Breast epithelium (tissue), 4 donors: ENCODE measurements at regions not wholly inside any gene's neighbourhood (a gene's known extent, or its start where the extent isn't known, plus 50 kb on each side); places are given as distances from the start of the nearest gene placed in this dataset.

ENCODE experiments used
- DNase-seq, 2 donors: peaks; one replicate each; pipeline ENCODE4 v3.0.0-alpha.2; 2019; ENCODE audit warnings: low spot score in 2 of 2
- H3K27ac ChIP-seq, 2 donors: fragments of 200-600 bp; sonication (generic) in 1 of 2; one replicate each; pipeline ENCODE4 v1.5.1; 2016 to 2019; ENCODE audit warnings: mild to moderate bottlenecking in 1 of 2
- H3K27me3 ChIP-seq, 2 donors: fragments of 200-600 bp; sonication (generic) in 1 of 2; one replicate each; pipeline versions ENCODE4 v1.5.1 to v1.6.0; 2017 to 2019; ENCODE audit warnings: control low read depth in 1 of 2, mild to moderate bottlenecking in 1 of 2
- H3K36me3 ChIP-seq: fragments of 200-600 bp; one replicate; pipeline ENCODE4 v1.5.1; 2019
- H3K4me1 ChIP-seq, 2 donors: fragments of 200-600 bp; sonication (generic); one replicate each; pipeline ENCODE4 v1.5.1; 2016 to 2019; ENCODE audit warnings: control low read depth in 1 of 2
- H3K4me3 ChIP-seq, 3 donors: fragments of 200-600 bp; sonication (generic); 1 replicate in 2 of 3; 2 replicates in 1 of 3; pipeline ENCODE4 v1.5.1; 2016 to 2019; ENCODE audit warnings: mild to moderate bottlenecking in 3 of 3, moderate library complexity in 2 of 3
- H3K9me3 ChIP-seq, 2 donors: fragments of 200-600 bp; sonication (generic) in 1 of 2; one replicate each; pipeline ENCODE4 v1.5.1; 2016 to 2019; ENCODE audit warnings: control low read depth in 1 of 2
- CTCF ChIP-seq, 3 donors: fragments of 450-650 bp; IDR thresholded peaks; one replicate each; pipeline ENCODE4 v1.5.1; 2016 to 2017; ENCODE audit warnings: antibody characterized with exemption in 3 of 3, mild to moderate bottlenecking in 3 of 3, moderate library complexity in 3 of 3
- POLR2A ChIP-seq: fragments of 450-650 bp; IDR thresholded peaks from one replicate; pipeline ENCODE4 v1.6.1; 2016; ENCODE audit warnings: antibody characterized with exemption, mild to moderate bottlenecking, moderate library complexity
- POLR2AphosphoS5 ChIP-seq, 3 donors: sonication (generic); formaldehyde crosslinking; IDR thresholded peaks; one replicate each; pipeline ENCODE4 v1.6.1; 2017; ENCODE audit warnings: antibody characterized with exemption in 3 of 3
- intact Hi-C: fragments of 100-400 bp; cut with DNase I; formaldehyde crosslinking; loops from one replicate; pipeline ENCODE4 v1.15.1; 2023; ENCODE audit warnings: low total_unique reads

GRCh38 chr2:105545730-105546627, 147.1 kb upstream of the FHL2 start:
- intact Hi-C loops = no loop called here
- no peaks in the 10 kb centered on the region for H3K27me3 ChIP-seq
- H3K36me3 ChIP-seq = no peaks in the 10 kb centered on the region
- TF ChIP-seq CTCF (IDR thresholded peaks at IDR 0.05) (peak; percentile 49 to 68 (median 63)), POLR2AphosphoS5 (IDR thresholded peaks at IDR 0.05) (no peak)
- no peak overlapping the region for H3K4me3 ChIP-seq
- no peaks in the 10 kb centered on the region for H3K4me1 ChIP-seq
- H3K27ac ChIP-seq = no peak overlapping the region
- DNase-seq = peak in 1 of 2 donors; percentile 66
- H3K9me3 ChIP-seq = no peaks in the 10 kb centered on the region

GRCh38 chr2:105544591-105545377, 145.9 kb upstream of the FHL2 start:
- TF ChIP-seq POLR2A (no peak), CTCF (IDR thresholded peaks at IDR 0.05) (no peak), POLR2AphosphoS5 (IDR thresholded peaks at IDR 0.05) (no peak)
- no peaks in the 10 kb centered on the region for H3K36me3 ChIP-seq
- no peak for DNase-seq
- H3K4me1 ChIP-seq = no peaks in the 10 kb centered on the region
- intact Hi-C loops = no loop called here
- no peak overlapping the region for H3K4me3 ChIP-seq
- H3K27me3 ChIP-seq = no peaks in the 10 kb centered on the region
- no peaks in the 10 kb centered on the region for H3K9me3 ChIP-seq
- no peak overlapping the region for H3K27ac ChIP-seq

- no peaks in the 10 kb centered on the region for H3K9me3 ChIP-seq
- no peaks in the 10 kb centered on the region for H3K4me1 ChIP-seq
- no peak for DNase-seq
- no peaks in the 10 kb centered on the region for H3K27me3 ChIP-seq
- no peak overlapping the region for H3K27ac ChIP-seq
- intact Hi-C loops = no loop called here
- no peaks in the 10 kb centered on the region for H3K36me3 ChIP-seq
- H3K4me3 ChIP-seq = no peak overlapping the region
- TF ChIP-seq POLR2AphosphoS5 (IDR thresholded peaks at IDR 0.05) = no peak
Observed at GRCh38 chr2:105541189-105542050, 142.6 kb upstream of the FHL2 start.

GRCh38 chr2:105540642-105541041, 141.8 kb upstream of the FHL2 start:
- Histone ChIP-seq H3K27ac (no peak overlapping the region), H3K36me3 (no peaks in the 10 kb centered on the region), H3K4me1 (no peaks in the 10 kb centered on the region), H3K9me3 (no peaks in the 10 kb centered on the region), H3K4me3 (no peak overlapping the region), H3K27me3 (no peaks in the 10 kb centered on the region)
- DNase-seq = no peak
- intact Hi-C loops = no loop called here
- no peak for TF ChIP-seq CTCF (IDR thresholded peaks at IDR 0.05)
- TF ChIP-seq POLR2AphosphoS5 (IDR thresholded peaks at IDR 0.05) = no peak
- TF ChIP-seq POLR2A = no peak

- TF ChIP-seq CTCF (IDR thresholded peaks at IDR 0.05) = no peak
- no peak for TF ChIP-seq POLR2AphosphoS5 (IDR thresholded peaks at IDR 0.05)
- TF ChIP-seq POLR2A = no peak
- intact Hi-C loops = no loop called here
Observed at GRCh38 chr2:105539331-105539730, 140.5 kb upstream of the FHL2 start.

More at GRCh38 chr2:105539331-105539730, 140.5 kb upstream of the FHL2 start:
- Histone ChIP-seq H3K9me3 (no peaks in the 10 kb centered on the region), H3K27ac (no peak overlapping the region), H3K27me3 (no peaks in the 10 kb centered on the region), H3K4me3 (no peak overlapping the region), H3K36me3 (no peaks in the 10 kb centered on the region), H3K4me1 (no peaks in the 10 kb centered on the region)
- no peak for DNase-seq
